NCI-H2227 (cell line): ENCODE measurements at regions not wholly inside any gene's neighbourhood (a gene's known extent, or its start where the extent isn't known, plus 50 kb on each side); places are given as distances from the start of the nearest gene placed in this dataset.
A peak's percentile ranks its signal among the peaks of the same experiment; 100 is the strongest.

Experiments used
- DNase-seq: peaks from one replicate; lab custom pipeline; 2025; ENCODE audit not compliant: unreplicated experiment; lab: John Stamatoyannopoulos, UW

GRCh38 chr2:57759822-57760300 is 286.7 kb upstream of the VRK2 start:
- peak; percentile 91 for DNase-seq

- DNase-seq, result peak; percentile 35
These were observed 286.2 kb upstream of the VRK2 start for GRCh38 chr2:57760381-57760801.

GRCh38 chr2:57776916-57777315 is 269.7 kb upstream of the VRK2 start:
- DNase-seq, result no peak

GRCh38 chr2:57782587-57782986 is 264.0 kb upstream of the VRK2 start:
- DNase-seq, result no peak

- no peak for DNase-seq
These were observed 253.3 kb upstream of the VRK2 start for GRCh38 chr2:57793310-57793709.

GRCh38 chr2:57796527-57796926 is 250.1 kb upstream of the VRK2 start:
- no peak for DNase-seq

GRCh38 chr2:57798346-57798745 is 248.3 kb upstream of the VRK2 start:
- no peak for DNase-seq

- DNase-seq, result no peak
These were observed 244.4 kb upstream of the VRK2 start for GRCh38 chr2:57802243-57802642.

GRCh38 chr2:57804971-57805370 is 241.6 kb upstream of the VRK2 start:
- no peak for DNase-seq

- no peak for DNase-seq
These were observed 240.1 kb upstream of the VRK2 start for GRCh38 chr2:57806449-57806968.

GRCh38 chr2:57809230-57809629 is 237.4 kb upstream of the VRK2 start:
- DNase-seq, result no peak

- DNase-seq, result no peak
These were observed 225.5 kb upstream of the VRK2 start for GRCh38 chr2:57821088-57821487.

- DNase-seq, result no peak
These were observed 218.4 kb upstream of the VRK2 start for GRCh38 chr2:57828221-57828620.

- DNase-seq, result no peak
These were observed 211.9 kb upstream of the VRK2 start for GRCh38 chr2:57834666-57835065.

GRCh38 chr2:57842531-57842930 is 204.1 kb upstream of the VRK2 start:
- DNase-seq, result no peak

- no peak for DNase-seq
These were observed 203.4 kb upstream of the VRK2 start for GRCh38 chr2:57843158-57843557.

- no peak for DNase-seq
These were observed 197.9 kb upstream of the VRK2 start for GRCh38 chr2:57848723-57849122.

- no peak for DNase-seq
These were observed 196.8 kb upstream of the VRK2 start for GRCh38 chr2:57849843-57850242.

- DNase-seq, result no peak
These were observed 196.0 kb upstream of the VRK2 start for GRCh38 chr2:57850415-57851130.

GRCh38 chr2:57855212-57855611 is 191.4 kb upstream of the VRK2 start:
- no peak for DNase-seq

GRCh38 chr2:57859755-57860154 is 186.9 kb upstream of the VRK2 start:
- DNase-seq, result no peak

GRCh38 chr2:57862153-57862552 is 184.5 kb upstream of the VRK2 start:
- no peak for DNase-seq

GRCh38 chr2:57862727-57863126 is 183.9 kb upstream of the VRK2 start:
- no peak for DNase-seq
